NB4 (cell line): ENCODE measurements at regions not wholly inside any gene's neighbourhood (a gene's known extent, or its start where the extent isn't known, plus 50 kb on each side); places are given as distances from the start of the nearest gene placed in this dataset.
"Not testable (repeated sequence)": the region's sequence is repeated elsewhere in the genome, so short reads cannot be mapped to it uniquely, and the experiment has no call there.

Experiments
- DNase-seq: peaks from one replicate; pipeline ENCODE4 v3.0.0; 2010; ENCODE audit warnings: low read depth
- H3K4me3 ChIP-seq: one replicate; pipeline ENCODE4 v1.5.1; 2011; ENCODE audit warnings: mild to moderate bottlenecking, low read depth, low read length, moderate library complexity
- CTCF ChIP-seq: IDR thresholded peaks from one replicate; pipeline ENCODE4 v1.5.1; 2012; ENCODE audit warnings: low read depth, low read length
- MAX ChIP-seq: IDR thresholded peaks from 2 replicates; pipeline ENCODE4 v1.6.1; 2011; ENCODE audit warnings: low read depth, low read length
- MYC ChIP-seq: IDR thresholded peaks from 2 replicates; pipeline ENCODE4 v1.6.1; 2011; ENCODE audit warnings: low read depth, low read length
- POLR2A ChIP-seq: IDR thresholded peaks from 2 replicates; pipeline ENCODE4 v1.6.1; 2011; ENCODE audit warnings: mild to moderate bottlenecking; ENCODE audit not compliant: insufficient read length; ENCODE audit errors: extremely low read depth

- H3K4me3 ChIP-seq = no peak overlapping the region
- TF ChIP-seq MAX (no peak), MYC (no peak), POLR2A (no peak), CTCF (no peak)
- DNase-seq = no peak
Measured at GRCh38 chr4:159787901-159788300, 685.0 kb downstream of the RAPGEF2 start.

- no peak overlapping the region for H3K4me3 ChIP-seq
- TF ChIP-seq CTCF (no peak), MAX (no peak), MYC (no peak), POLR2A (no peak)
- no peak for DNase-seq
Measured at GRCh38 chr4:159791334-159791733, 688.5 kb downstream of the RAPGEF2 start.

GRCh38 chr4:159804592-159804991, 701.7 kb downstream of the RAPGEF2 start:
- DNase-seq, H3K4me3 ChIP-seq: not testable (repeated sequence)

GRCh38 chr4:159823743-159824142, 720.9 kb downstream of the RAPGEF2 start:
- no peak for TF ChIP-seq CTCF
- TF ChIP-seq MAX = no peak
- no peak for TF ChIP-seq MYC
- TF ChIP-seq POLR2A = no peak
- DNase-seq = no peak
- no peak overlapping the region for H3K4me3 ChIP-seq

GRCh38 chr4:159828687-159829086, 725.8 kb downstream of the RAPGEF2 start:
- no peak for DNase-seq
- H3K4me3 ChIP-seq = no peak overlapping the region
- TF ChIP-seq POLR2A (no peak), MYC (no peak), MAX (no peak), CTCF (no peak)

- no peak for DNase-seq
- H3K4me3 ChIP-seq = no peak overlapping the region
Measured at GRCh38 chr4:159829184-159829583, 726.3 kb downstream of the RAPGEF2 start.

More at GRCh38 chr4:159829184-159829583, 726.3 kb downstream of the RAPGEF2 start:
- no peak for TF ChIP-seq CTCF
- no peak for TF ChIP-seq MAX
- TF ChIP-seq POLR2A = no peak
- no peak for TF ChIP-seq MYC
